GM19455 (cell line): ENCODE measurements at regions not wholly inside any gene's neighbourhood (a gene's known extent, or its start where the extent isn't known, plus 50 kb on each side); places are given as distances from the start of the nearest gene placed in this dataset.

Experiments
- ATAC-seq: cut with Tn5 transposase; IDR thresholded peaks from one replicate; pipeline ENCODE4 v1.9.1; 2021; ENCODE audit not compliant: unreplicated experiment

GRCh38 chr12:19709889-19710288, 270.6 kb downstream of the AEBP2 start:
- no peak for ATAC-seq

- no peak for ATAC-seq
These were observed 271.8 kb downstream of the AEBP2 start for GRCh38 chr12:19710811-19711793.

GRCh38 chr12:19712041-19712440, 272.7 kb downstream of the AEBP2 start:
- no peak for ATAC-seq

- no peak for ATAC-seq
These were observed 279.1 kb downstream of the AEBP2 start for GRCh38 chr12:19718401-19718800.

- no peak for ATAC-seq
These were observed 280.4 kb downstream of the AEBP2 start for GRCh38 chr12:19719672-19720071.

GRCh38 chr12:19726122-19726521, 286.8 kb downstream of the AEBP2 start:
- no peak for ATAC-seq

GRCh38 chr12:19726592-19726991, 287.3 kb downstream of the AEBP2 start:
- ATAC-seq: no peak

- ATAC-seq: no peak
These were observed 297.7 kb downstream of the AEBP2 start for GRCh38 chr12:19737019-19737418.

GRCh38 chr12:19739195-19739776, 300.0 kb downstream of the AEBP2 start:
- no peak for ATAC-seq

- ATAC-seq: no peak
These were observed 301.3 kb downstream of the AEBP2 start for GRCh38 chr12:19740472-19741131.

GRCh38 chr12:19741132-19741489, 301.8 kb downstream of the AEBP2 start:
- ATAC-seq: no peak

GRCh38 chr12:19744705-19745218, 305.5 kb downstream of the AEBP2 start:
- no peak for ATAC-seq

GRCh38 chr12:19746471-19746870, 307.2 kb downstream of the AEBP2 start:
- ATAC-seq: no peak

GRCh38 chr12:19749906-19750574, 310.7 kb downstream of the AEBP2 start:
- ATAC-seq: no peak

GRCh38 chr12:19751078-19751477, 311.8 kb downstream of the AEBP2 start:
- ATAC-seq: no peak

GRCh38 chr12:19752712-19753111, 313.4 kb downstream of the AEBP2 start:
- no peak for ATAC-seq

- ATAC-seq: no peak
These were observed 315.8 kb downstream of the AEBP2 start for GRCh38 chr12:19755136-19755535.

GRCh38 chr12:19757317-19757877, 318.1 kb downstream of the AEBP2 start:
- ATAC-seq: no peak

GRCh38 chr12:19759227-19759626, 319.9 kb downstream of the AEBP2 start:
- ATAC-seq: no peak

- ATAC-seq: no peak
These were observed 321.3 kb downstream of the AEBP2 start for GRCh38 chr12:19760611-19761010.

- ATAC-seq: no peak
These were observed 322.2 kb downstream of the AEBP2 start for GRCh38 chr12:19761463-19761862.
